NCI-H446 (cell line): ENCODE measurements at regions not wholly inside any gene's neighbourhood (a gene's known extent, or its start where the extent isn't known, plus 50 kb on each side); places are given as distances from the start of the nearest gene placed in this dataset.
"Not testable (repeated sequence)": the region's sequence is repeated elsewhere in the genome, so short reads cannot be mapped to it uniquely, and the experiment has no call there.

Source experiments
- DNase-seq, 2 experiments: peaks; one replicate each; lab custom pipeline; 2025; lab: John Stamatoyannopoulos, UW

DNA sequence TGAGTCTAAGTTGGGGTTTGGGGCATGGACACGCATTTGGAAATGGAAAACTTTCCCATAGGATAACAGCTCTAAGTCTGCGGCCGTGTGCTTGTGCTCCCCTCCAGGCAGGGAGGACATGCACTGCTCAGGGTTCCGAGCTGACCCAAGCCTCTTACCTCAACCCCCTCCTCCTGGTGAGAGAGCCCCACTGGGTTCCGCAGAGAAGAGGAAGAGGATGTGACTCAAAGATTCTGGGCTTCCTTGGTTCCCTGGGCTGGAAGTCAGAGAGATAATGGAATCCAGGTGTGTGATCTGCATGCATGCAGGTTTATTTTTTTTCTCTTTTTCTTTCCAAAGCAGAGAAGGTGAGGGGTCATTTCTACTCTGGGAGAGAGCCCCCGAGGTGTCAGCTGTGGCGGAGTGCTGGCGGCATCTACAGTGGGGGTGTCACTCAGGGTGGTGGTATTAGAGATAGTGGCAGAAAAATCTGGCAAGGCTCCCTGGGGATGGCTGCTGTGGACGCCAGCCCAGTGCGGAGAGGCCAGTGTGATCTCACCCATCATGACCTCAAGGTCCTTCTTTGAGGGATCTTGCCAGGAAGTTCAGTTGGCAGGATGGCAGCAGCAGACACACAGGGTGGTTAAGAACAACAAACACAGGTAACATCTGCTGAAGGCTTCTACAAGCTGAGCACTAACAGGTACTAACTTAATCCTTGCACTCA is 168.7 kb upstream of the HAND2 start:
- no peak for DNase-seq

DNA sequence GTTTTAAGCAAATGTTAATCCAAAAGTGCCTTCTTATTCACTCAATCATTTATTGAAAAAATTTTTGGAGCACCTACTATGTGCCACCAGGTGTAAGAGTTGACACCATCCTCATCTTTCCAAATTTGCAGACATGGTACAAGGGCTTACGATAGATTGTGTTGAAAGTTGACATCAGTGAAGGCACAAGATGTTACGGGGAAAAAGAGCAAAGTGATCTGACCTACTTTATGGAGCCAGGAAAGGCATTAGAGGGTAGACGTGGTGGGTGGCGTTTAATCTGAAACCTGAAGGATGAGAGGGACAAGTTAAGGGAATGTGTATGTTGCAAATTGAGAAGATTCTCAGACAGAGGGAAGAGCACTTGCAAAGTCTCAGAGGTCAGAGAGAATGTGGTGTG is 167.8 kb upstream of the HAND2 start:
- DNase-seq: no peak

DNA sequence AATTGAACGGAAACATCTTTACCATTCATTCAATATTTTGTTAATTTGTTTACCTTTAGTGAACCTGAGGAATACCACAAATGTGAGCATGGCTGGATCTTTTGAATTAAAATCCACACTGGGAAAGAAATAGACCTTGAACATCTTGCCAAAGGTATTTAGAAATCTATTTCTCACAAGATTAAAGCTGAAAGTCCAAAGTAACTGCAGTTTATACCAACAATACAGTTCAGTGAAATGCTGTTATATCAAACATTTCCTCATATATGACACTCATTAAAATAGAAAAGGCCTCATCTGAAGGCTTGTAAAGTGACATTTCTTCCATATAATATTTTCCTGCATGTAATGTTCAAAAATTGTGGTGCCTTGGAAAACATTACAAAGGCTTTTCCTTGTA is 166.5 kb upstream of the HAND2 start:
- no peak for DNase-seq

DNA sequence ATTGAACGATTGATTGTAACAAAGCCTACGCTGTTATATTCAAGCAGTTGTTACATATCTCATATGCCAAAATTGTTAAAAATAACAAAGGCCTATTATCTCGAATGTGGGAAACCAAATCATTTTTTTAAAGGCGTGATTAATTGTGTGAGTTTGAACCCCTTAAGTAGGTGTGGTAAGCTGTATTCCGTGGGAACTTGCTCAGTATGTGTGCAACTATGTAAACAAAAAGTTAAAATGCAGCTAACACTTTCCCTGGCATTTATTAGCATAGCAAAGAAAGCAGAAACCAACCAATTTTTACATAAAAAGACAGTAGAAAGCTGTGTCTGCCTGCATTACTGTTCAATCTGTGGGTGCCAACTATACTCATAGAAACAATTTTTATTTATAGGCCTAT is 166.0 kb upstream of the HAND2 start:
- no peak for DNase-seq

DNA sequence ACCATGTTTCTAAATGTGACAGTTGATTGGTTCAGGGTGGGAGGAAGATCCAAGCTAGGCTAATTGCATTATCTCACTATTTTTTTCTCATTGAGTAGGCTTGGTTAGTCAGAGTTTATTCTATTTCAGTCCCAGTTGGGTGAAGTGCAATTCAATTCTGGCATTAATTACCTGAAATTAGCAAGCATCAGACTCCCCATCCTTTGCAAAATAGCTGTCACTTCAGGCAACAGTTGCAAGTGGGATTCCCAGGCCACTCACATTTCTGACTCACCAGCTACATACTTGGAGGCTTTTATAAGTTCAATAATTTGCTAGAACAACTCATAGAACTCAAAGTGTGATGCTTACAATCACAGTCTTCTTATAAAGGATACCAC is 155.8 kb upstream of the HAND2 start:
- DNase-seq: no peak

DNA sequence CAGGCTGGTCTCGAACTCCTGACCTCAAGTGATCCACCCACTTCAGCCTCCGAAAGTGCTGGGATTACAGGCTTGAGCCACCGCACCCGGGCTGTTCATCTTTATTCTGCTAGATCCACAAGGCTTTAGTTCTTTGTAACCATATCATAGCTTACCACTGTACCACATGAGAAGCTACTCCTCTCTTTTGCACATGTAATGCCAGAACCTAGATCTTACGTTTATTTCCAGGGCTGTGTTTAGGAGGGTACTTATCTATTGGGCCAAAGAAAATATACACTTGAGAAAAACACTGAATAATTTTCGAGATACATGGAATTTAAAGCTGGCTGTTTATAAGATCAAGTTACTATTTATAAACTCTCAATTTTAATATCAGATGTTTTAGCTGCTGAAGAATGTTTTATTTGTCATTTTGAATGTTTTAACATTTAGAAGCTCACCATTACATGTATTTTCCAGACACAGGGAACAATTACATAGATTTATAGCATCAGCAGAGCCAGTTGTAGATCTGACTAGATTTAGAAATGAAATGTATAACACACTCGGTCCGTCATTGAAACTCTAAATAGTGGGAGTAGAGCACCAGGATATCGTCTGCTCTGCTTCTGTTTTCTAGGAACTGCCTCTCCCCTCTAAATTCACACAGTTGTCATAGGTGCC is 155.3 kb upstream of the HAND2 start:
- DNase-seq: no peak

DNA sequence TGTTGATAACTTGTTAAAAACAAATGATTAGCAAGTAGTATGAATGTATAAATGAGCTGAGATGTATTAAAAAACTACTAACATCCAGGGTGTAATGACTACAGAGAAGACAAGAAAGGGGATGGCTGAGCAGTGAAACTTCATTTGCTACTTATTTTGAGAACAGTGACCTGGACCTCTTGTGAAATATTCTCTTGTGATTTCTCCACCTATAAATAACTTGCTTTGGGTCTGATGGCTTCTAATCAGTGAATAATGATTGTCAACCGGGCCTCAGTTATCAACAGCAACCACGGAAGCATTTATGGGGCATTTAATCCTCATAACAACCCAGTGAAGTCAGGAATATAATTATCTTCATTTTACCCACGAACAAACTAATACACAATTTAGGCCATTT is 154.2 kb upstream of the HAND2 start:
- no peak for DNase-seq

DNA sequence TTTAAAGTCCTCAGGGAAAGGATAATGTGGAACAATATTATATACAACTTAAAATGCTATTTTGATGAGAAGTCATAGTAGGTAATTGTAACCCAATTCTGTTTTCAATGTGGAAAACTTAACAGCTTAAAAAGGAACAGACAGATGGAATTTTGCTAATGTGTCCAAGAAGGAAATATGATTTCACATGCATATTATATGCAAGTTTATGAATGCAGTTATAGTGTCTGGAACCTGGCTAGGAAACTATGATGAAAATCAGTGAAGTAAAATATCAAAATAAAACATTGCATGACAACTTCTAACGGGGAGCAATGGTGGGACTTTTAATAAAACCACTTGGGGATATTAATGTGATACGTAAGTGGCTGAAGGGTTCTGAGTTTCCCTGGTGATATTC is 152.6 kb upstream of the HAND2 start:
- no peak for DNase-seq

DNA sequence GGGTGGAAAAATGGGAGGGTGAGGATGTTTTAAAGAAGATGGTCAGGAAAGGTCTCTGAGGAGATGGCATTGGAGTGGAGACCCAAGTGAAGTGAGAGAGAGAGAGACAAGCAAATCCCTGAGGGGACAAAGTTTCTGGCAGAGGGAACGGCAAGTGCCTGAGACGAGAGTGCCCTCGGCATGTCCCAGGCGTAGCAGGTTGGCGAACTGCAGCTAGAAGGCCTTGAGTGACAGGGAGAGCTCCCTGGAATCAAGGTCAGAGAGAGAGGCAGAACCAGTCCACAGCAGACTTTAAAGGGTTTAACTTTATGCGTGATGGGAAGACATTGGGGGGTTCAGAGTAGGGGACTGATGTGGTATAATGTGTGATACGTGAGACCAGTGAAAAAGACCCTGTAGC is 150.2 kb upstream of the HAND2 start:
- no peak for DNase-seq

DNA sequence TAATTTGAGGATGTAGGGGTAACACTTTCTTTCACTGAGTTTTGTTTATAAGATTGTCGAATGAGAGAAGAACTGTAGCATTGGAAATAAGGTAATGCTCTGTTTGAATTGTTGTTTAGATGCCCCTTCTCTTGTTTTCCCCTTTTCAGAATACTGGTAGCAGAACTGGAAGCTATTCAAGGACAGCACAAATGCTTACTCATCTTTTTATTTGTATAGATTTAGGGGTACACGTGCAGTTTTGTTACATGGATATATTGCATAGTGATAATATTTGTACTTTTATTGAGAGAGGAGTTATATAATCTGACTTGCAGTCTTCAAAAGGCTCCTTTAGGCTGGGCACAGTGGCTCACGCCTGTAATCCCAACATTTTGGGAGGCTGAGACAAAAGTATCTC is 145.4 kb upstream of the HAND2 start:
- no peak for DNase-seq

DNA sequence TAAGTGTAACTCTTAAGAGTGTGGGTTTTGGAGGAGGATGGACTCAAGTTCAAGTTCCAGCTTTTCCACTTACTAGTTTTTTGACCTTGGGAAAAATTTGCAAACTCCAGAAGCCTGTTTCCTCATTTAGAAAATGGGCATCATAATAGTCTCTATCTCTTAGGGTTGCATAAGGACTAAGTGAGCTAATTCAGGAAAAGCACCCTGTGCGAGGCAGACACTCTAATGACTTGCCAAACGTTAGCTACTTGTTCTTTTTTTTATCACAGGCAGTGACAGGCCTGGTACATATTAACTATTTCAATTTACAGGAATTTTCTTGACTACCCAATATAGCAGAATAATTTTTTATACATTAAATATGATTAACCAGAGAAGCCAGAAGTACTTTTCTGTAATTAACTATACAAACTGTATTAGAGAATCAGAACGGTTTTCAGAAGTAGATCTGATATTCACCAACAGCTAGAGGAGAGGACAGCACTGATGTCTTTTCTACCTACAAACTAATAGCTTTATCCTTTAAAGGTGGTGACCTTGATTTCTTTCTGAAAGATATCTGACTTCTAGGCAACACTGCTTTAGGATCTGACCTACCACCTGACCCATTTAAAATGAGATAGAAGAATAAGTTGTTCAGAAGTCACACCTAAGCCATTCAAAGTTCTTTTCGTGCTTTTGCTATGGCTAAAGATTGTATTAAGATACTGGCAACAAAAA is 139.6 kb upstream of the HAND2 start:
- DNase-seq: no peak

DNA sequence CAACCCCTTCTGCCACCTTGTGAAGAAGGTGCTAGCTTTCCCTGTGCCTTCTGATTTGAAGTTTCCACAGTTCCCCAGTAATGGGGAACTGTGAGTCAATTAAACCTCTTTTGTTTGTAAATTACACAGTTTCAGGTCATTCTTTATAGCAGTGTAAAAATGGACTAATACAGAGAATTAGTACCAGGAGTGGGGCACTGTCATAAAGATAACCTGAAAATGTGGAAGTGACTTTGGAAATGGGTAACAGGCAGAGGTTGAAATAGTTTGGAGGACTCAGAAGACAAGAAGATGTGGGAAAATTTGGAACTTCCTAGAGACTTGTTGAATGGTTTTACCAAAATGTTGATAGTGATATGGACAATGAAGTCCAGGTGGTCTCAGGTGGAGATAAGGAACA is 131.0 kb upstream of the HAND2 start:
- no peak for DNase-seq

DNA sequence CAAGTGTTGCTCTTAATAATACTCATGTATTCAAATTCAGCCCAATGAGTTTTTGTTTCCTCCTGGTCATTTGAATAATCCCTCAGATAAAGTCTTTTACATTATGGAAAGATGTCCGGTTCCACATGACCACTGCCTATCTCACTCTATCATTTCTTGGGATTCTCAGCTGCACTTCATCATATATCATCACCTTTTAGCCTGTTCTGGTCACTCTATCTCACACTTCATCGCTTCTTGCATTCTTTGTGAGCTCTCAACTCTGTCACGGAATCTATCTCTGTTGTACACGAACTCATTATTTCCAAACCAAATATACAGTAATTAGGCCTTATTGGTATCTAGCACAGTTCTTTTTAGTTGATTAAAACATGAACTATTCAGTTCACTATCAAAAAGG is 126.9 kb upstream of the HAND2 start:
- DNase-seq: no peak

DNA sequence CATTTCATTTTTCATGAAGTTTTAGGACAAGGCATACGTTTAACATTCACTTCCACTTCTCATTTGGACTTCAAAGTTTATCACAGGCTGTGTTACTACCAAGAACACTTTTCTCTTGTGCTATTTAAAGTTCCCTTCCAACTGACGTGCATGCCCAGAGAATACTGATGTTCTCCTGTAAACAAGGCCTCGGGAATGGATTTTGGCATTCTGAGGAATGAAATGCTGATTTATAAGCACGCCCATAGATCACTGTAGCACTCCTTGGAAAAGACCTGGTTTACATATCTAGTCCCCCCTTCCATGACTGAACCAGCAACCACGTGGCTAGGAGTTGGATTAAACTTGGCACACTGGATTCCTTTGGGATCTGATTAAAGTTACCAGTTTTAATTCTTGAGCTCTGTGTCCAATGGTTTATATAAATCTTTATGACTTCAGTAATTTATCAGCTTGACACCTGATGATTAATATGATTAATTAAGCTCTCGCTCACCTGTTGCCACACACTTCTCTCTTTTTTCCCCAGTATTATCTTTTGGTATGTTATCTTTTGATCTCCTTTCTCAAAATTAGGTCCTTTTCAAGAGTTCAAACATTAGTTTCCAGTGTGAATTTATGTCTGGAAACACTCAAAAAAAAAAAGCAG is 122.4 kb upstream of the HAND2 start:
- DNase-seq: no peak

DNA sequence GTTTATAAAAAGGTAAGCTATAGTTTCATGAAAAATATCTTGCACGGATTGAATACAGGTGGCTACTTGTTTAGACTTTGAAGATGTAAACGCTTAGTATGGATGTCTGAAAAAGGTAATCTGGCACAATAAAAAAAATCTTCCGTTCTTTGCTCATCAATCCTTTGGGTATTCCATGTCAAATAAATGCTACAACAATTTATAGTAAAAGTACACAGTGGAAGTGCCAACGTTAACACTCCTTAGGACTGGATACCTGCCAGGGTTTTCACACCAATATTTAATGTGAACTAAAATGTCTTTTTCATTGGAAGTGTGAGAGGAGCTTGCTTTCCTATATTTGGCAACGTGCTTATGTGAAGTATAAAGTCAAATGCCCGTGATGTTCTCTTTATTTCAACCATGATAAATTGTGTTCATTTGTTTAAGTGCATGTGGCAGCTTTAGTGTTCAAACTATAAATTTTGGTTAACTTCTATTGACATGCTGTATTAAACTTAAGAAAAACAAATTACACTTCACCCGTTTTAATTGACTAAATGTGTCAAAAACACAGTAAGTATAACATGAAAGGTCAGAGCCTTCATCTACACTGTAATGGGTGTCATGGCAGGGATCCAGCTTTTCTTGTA is 121.7 kb upstream of the HAND2 start:
- DNase-seq: no peak

DNA sequence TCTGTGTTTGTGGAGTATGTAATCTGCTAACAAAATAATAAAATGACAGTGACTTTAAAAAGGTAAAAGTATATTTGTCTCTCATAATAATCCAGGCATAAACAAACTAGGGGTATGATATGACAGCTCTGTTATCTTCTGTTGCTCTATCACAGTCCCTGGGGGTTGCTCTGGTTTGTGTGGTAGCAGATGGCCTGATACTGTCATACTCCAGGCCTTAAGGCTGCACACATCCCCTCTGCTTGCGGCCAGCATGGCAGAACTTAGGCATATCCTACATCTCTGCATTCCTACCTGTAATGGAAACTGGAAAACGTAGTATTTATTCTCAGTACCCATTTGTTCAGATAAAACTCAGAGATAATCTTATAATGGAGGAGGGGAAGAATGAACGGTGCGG is 117.9 kb upstream of the HAND2 start:
- DNase-seq: no peak

DNA sequence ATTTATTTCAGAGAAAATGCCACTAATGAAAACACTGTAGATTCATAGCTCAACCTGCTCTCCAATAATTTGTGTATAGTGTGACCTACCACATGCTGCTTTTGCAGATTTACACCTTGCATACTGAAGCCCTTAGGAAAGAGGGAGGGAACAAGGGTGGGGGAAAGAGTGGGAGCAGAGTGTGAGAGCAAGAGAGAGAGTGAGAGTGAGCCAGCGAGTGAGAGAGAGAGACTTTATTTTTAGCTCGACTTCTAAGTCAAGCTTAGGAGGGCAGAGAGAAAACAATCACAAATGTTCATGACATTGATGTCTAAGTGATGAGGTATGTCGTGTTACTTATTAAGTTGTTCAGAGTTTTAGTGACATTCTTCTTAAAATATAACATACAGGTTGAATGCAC is 112.5 kb upstream of the HAND2 start:
- DNase-seq: no peak

DNA sequence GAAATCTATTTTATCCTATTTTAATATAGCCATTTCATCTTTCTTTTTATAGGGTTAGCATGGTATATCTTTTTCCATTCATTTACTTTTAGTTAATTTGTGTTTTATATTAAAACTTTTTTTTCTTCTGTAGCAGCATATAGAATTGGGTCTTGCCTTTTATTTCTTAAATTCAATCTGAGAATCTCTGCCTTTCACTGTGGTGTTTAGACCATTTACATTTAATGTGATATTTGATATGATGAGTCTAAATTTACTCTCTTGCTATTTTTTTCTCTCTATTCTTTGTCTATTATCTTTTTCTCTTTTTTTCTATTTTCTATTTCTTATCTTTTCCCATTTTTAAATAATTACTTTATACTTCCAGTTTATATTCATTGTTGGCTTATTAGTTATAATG is 105.4 kb upstream of the HAND2 start:
- no peak for DNase-seq

DNA sequence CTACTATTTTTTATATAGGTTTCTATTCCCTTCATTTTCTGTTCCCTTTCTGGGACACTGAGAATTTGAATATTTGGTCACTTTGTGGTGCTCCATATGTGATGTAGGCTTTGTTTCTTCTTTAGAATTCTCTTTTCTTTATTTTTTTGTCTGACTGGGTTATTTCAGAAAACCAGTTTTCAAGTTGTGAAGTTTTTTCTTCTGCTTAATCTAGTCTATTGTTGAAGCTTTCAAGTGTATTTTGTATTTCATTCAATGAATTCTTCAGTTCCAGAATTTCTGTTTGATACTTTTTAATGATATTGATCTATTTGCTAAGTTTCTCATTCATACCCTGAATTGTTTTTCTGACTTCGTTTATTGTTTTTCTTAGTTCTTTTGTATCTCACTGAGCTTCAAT is 96.2 kb upstream of the HAND2 start:
- DNase-seq: no peak

DNA sequence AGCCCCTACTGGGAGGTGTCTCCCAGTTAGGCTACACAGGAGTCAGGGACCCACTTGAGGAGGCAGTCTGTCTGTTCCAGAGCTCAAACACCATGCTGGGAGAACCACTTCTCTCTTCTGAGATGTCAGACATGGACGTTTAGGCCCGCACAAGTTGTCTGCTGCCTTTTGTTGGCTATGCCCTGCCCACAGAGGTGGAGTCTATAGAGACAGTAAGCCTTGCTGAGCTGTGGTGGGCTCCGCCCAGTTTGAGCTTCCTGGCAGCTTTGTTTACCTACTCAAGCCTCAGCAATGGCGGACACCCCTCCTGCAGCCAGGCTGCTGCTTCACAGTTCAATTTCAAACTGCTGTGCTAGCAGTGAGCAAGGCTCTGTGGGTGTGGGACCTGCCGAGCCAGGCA is 88.6 kb upstream of the HAND2 start:
- DNase-seq: not testable (repeated sequence)

DNA sequence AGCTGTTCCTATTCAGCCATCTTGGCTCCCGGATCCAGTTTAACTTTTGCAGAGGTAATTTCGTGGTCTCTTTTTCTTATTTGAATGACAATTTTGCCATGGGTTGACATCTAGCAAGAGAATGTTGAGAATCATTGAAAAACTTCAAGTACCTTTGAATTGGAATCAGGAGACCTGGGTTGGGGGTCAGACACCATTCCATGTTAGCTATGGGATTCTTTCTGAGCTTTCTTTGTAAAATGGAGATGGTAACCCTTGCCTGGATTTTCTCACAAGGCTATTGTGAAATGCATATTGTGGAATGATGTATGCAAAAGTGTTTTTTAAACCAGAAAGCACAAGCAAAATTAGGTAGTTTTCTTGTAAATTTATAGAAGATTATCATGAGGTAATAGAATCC is 79.1 kb upstream of the HAND2 start:
- DNase-seq: no peak

DNA sequence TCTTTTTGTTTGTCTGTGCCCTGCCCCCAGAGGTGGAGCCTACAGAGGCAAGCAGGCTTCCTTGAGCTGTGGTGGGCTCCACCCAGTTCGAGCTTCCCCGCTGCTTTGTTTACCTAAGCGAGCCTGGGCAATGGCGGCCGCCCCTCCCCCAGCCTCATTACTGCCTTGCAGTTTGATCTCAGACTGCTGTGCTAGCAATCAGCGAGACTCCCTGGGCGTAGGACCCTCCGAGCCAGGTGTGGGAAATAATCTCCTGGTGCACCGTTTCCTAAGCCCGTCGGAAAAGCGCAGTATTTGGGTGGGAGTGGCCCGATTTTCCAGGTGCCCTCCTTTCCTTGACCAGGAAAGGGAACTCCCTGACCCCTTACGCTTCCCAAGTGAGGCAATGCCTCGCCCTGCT is 78.6 kb upstream of the HAND2 start:
- DNase-seq: not testable (repeated sequence)

DNA sequence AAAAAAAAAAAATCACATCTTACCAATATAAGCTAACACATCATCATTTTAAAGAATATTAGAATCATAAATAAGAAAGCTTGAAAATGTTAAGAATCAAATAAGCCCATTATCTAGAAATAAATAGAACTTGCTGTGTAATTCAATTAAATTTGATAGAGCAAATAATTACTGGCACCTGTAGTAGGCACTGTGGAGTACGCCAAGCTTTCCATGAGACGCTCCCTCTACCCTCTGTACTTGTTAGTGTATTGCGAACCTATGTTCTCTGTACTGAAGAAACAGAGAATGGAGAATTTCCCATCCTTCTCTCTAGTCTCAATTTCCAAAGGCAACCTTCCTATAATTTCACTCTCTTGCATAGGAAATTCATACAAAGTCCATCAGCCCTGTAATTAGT is 61.7 kb upstream of the HAND2 start:
- no peak for DNase-seq
